BJ (cell line): ENCODE measurements at regions not wholly inside any gene's neighbourhood (a gene's known extent, or its start where the extent isn't known, plus 50 kb on each side); places are given as distances from the start of the nearest gene placed in this dataset.
"Not testable (repeated sequence)": the region's sequence is repeated elsewhere in the genome, so short reads cannot be mapped to it uniquely, and the experiment has no call there.

Experiments used
- CTCF ChIA-PET: fragments of 350-600 bp; formaldehyde crosslinking; extraction: SDS; loops from one replicate; lab custom pipeline; 2021; ENCODE audit warnings: antibody characterized with exemption, inconsistent platforms; lab: Yijun Ruan, JAX
- POLR2A ChIA-PET: fragments of 300-600 bp; sonication (Branson Sonifier 250); formaldehyde crosslinking; extraction: SDS; loops from one replicate; lab custom pipeline; 2021; ENCODE audit warnings: antibody characterized with exemption; lab: Charles Lee
- DNase-seq: peaks from one replicate; pipeline ENCODE4 v3.0.0-alpha.2; 2011; ENCODE audit warnings: low read depth
- H3K27me3 ChIP-seq: 2 replicates; pipeline ENCODE4 v1.6.0; 2011; ENCODE audit warnings: low read length; ENCODE audit not compliant: control insufficient read depth, insufficient read depth
- H3K36me3 ChIP-seq: 2 replicates; pipeline ENCODE4 v1.5.1; 2011; ENCODE audit warnings: low read length; ENCODE audit not compliant: control insufficient read depth, insufficient read depth
- H3K4me3 ChIP-seq: 2 replicates; pipeline ENCODE4 v1.5.1; 2011; ENCODE audit warnings: low read depth, mild to moderate bottlenecking, control low read depth, low read length
- TF ChIP-seq, protein P1 (sequence below): IDR thresholded peaks from 2 replicates; pipeline ENCODE4 v1.5.1; 2011; ENCODE audit warnings: low read depth, mild to moderate bottlenecking, control low read depth, inconsistent platforms, low read length, moderate library complexity; ENCODE audit not compliant: insufficient read depth

DNA sequence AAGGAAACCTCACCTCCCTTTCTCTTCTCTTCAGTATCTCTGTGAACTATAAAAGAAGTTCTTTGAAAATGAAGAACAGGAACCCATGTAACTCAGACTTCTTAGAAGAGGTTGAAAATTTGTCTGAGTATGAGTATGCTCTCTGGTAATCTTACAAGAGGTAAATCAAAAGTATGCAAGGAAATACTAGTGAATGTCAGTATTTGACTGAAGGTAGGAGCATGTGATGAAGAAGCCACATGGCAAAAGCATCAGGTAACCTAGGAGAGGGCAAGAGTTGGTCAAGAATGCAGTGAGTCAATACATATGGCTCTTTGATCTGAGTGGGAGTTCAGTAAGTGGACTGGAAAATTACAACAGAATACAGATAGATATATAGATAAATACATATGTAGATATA, 133.0 kb upstream of the NECTIN3 start:
- POLR2A ChIA-PET, result no interaction called here
- Histone ChIP-seq H3K36me3 (no peaks in the 10 kb centered on the region), H3K4me3 (no peak overlapping the region), H3K27me3 (no peaks in the 10 kb centered on the region)
- DNase-seq, result no peak
- CTCF ChIA-PET, result no interaction called here
- TF ChIP-seq, protein P1, sequence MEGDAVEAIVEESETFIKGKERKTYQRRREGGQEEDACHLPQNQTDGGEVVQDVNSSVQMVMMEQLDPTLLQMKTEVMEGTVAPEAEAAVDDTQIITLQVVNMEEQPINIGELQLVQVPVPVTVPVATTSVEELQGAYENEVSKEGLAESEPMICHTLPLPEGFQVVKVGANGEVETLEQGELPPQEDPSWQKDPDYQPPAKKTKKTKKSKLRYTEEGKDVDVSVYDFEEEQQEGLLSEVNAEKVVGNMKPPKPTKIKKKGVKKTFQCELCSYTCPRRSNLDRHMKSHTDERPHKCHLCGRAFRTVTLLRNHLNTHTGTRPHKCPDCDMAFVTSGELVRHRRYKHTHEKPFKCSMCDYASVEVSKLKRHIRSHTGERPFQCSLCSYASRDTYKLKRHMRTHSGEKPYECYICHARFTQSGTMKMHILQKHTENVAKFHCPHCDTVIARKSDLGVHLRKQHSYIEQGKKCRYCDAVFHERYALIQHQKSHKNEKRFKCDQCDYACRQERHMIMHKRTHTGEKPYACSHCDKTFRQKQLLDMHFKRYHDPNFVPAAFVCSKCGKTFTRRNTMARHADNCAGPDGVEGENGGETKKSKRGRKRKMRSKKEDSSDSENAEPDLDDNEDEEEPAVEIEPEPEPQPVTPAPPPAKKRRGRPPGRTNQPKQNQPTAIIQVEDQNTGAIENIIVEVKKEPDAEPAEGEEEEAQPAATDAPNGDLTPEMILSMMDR, result no peak

DNA sequence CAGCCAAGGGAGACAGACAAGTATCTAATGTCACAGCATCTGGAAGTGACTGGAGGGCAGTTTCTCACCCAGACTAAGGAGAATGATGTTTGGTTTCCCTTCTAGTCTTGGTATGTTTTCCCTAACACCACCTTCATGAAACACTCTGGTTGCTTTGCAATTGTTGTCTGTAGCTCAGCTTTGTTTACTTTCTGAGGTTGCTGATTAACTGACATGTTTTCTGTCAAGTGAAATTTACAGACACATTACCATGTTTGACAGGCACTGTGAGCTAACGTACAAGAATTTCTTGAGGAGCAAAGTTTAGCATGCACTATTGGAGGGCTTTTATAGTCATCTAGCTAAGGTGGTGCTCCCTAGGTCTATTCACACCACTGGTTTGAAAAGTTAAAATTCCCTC, 131.6 kb upstream of the NECTIN3 start:
- POLR2A ChIA-PET, result no interaction called here
- CTCF ChIA-PET, result interaction anchor here (0.6 kb wide), 2 partner anchors 125 to 413 kb away, joined by 3 read pairs; no protein-coding TSS in a partner anchor

GRCh38 chr3:110944782-110945181, 126.8 kb upstream of the NECTIN3 start:
- Histone ChIP-seq H3K27me3 (no peaks in the 10 kb centered on the region), H3K36me3 (no peaks in the 10 kb centered on the region), H3K4me3 (no peak overlapping the region)
- ChIA-PET POLR2A (no interaction called here), CTCF (no interaction called here)
- no peak for DNase-seq
- TF ChIP-seq, protein P1, result no peak

More for the DNA sequence above, 131.6 kb upstream of the NECTIN3 start:
- Histone ChIP-seq H3K4me3 (no peak overlapping the region), H3K36me3 (no peaks in the 10 kb centered on the region), H3K27me3 (no peaks in the 10 kb centered on the region)
- TF ChIP-seq, protein P1, result no peak
- no peak for DNase-seq

DNA sequence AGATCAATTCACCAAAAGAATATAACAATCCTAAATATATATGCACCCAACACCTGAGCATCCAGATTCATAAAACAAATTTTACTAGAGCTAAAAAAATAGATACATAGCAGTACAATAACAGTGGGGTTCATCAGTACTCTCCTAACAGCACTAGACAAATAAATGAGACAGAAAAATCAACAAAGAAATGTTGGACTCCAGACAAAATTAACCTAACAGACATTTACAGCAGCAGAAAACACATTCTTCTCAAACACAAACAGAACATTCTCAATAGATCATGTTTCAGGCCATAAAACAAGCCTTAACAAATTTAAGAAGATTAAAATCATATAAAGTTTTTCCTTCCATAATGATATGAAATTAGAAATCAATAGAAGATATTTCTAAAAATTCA, 124.8 kb upstream of the NECTIN3 start:
- H3K27me3 ChIP-seq, result no peaks in the 10 kb centered on the region
- H3K36me3 ChIP-seq, result no peaks in the 10 kb centered on the region
- no peak overlapping the region for H3K4me3 ChIP-seq
- CTCF ChIA-PET, result no interaction called here
- TF ChIP-seq, protein P1, result no peak
- POLR2A ChIA-PET, result no interaction called here
- DNase-seq, result no peak

DNA sequence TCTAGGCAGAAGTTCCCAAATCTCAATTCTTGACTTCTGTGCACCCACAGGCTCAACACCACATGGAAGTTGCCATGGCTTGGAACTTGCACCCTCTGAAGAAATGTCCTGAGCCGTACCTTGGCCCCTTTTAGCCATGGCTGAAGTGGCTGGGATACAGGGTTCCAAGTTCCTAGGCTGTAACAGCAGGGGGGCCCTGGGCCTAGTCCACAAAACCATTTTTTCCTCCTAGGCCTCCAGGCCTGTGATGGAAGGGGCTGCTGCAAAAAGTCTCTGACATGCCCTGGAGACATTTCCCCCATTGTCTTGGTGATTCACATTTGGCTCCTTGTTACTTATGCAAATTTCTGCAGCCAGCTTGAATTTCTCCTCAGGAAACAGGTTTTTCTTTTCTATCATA, 122.4 kb upstream of the NECTIN3 start:
- H3K4me3 ChIP-seq, CTCF ChIA-PET, H3K36me3 ChIP-seq, POLR2A ChIA-PET, DNase-seq, H3K27me3 ChIP-seq: not testable (repeated sequence)

DNA sequence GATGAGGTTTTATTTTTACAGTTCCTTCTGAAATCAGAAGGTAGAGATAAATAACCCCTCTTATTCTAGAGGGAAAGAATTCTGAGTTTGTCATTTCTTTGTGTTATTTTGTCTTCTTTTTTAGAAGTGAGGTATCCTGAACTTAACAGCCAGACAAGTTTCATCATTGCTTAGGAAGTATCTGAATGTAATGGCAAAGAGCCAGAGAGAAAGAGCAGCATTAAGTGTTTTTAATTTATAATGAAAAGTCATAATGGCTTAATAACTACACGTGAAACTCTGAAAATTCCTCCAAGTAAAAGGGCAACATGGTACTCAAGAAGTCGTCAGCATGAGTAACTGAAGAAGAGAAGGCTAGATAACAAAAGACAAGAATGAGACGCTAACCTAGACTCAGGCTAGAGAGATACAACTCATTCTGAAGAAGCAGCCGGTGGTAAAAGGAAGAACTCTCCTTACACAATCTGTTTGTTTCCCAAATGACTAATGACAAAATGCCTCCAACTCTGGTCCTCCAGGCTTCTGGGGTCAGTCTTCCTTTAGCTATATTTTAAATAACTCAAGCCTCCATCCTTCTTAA, 116.2 kb upstream of the NECTIN3 start:
- TF ChIP-seq, protein P1, result no peak
- DNase-seq, result no peak
- H3K36me3 ChIP-seq, result no peaks in the 10 kb centered on the region
- no peaks in the 10 kb centered on the region for H3K27me3 ChIP-seq
- CTCF ChIA-PET, result interaction anchor here (1.2 kb wide), 2 partner anchors 11 to 20 kb away, joined by 3 read pairs; no protein-coding TSS in a partner anchor
- H3K4me3 ChIP-seq, result no peak overlapping the region
- POLR2A ChIA-PET, result no interaction called here
